Cardiac septum (tissue), 1 donor: ENCODE measurements at regions not wholly inside any gene's neighbourhood (a gene's known extent, or its start where the extent isn't known, plus 50 kb on each side); places are given as distances from the start of the nearest gene placed in this dataset.
"Not testable (repeated sequence)": the region's sequence is repeated elsewhere in the genome, so short reads cannot be mapped to it uniquely, and the experiment has no call there.

ENCODE experiments used
- DNase-seq: peaks from one replicate; pipeline ENCODE4 v3.0.0-alpha.2; 2020; ENCODE audit warnings: low spot score
- intact Hi-C: fragments of 100-400 bp; cut with DNase I; formaldehyde crosslinking; loops from one replicate; pipeline ENCODE4 v1.14.0; 2022
- donor health status: DM: no; HTN: no; CAD: no.

DNA sequence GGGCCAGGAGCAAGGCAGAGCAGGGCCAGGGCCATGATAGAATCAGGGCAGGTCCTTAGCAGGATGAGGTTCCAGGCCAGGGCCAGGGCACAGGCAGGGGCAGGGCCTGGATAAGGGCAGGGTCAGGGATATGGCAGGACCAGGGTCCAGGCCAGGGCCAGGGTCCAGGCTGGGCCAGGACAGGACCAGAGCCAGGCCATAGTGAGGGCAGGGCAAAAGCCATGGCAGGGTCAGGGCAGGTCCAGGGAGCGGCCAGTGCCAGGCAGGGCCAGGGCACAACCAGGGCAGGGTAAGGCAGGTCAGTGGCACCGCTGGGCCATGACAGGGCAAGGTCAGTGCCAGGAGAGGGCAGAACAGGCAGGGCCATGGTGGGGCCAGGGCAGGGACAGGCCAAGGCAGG lies 152.2 kb downstream of the LIPI start:
- DNase-seq, result no peak
- intact Hi-C loops, result no loop called here

DNA sequence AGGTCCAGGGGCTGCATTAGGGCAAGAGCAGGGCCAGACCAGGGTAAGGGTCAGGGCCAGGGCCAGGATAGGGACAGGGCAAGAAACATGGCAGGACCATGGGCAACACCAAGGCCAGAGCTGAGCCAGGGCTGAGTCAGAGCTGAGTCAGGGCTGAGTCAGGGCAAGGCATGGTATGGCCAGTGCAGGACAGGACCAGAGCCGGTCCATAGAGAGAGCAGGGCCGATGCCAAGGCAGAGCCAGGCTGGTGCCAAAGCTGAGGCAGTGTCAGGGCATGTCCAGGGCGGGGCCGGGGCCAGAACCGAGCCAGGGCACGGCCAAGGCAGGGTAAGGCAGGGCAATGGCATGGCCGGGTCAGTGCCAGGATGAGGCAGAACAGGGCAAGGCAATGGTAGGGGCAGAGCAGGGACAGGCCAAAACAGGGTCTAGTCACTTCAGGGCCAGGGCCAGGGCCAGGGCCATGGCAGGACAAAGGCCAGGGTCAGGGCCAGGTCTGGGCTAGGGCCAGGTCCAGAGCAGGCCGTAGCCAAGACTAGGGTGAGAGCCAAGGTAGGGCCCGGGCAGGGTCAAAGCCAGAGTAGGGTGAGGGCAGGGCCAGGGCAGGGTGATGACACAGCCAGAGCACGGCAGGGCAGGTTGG lies 152.8 kb downstream of the LIPI start:
- intact Hi-C loops, DNase-seq: not testable (repeated sequence)

DNA sequence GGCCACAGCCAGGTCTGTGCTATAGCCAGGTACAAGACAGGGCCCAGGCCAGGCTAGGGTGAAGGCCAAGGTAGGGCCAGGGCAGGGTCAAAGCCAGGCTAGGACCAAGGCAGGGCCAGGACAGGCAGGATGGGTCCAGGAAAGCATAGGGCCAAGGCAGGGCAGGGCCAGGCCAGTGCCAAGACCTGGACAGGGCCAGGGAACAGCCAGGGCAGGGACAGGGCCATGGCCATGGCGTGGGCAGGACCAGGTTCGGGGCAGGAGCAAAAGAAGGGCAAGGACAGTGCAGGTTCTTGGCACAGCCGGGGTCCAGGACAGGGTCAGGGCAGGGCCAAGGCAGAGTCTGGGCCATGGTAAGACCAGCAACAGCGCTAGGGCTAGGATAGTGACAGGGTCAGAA lies 153.4 kb downstream of the LIPI start:
- DNase-seq, result no peak
- intact Hi-C loops, result no loop called here

DNA sequence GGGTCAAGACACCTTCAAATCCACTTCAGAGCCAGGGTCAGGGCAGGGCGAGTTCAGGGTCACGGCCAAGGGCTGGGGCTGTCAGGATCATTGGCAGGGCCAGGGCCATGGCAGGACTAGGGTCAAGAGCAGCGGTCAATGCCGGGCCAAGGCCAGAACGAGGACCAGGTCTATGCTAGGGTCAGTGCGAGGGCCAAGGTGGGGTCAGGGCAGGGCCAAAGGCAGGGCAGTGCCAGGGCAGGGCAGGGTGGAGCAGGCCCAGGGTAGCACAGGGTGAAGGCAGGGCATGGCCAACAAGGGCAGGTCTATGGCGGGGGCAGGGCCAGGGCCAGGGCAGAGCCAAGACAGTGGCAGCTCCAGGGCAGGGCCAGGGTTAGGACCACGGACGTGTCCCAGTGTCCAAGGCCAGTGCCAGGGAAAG lies 154.0 kb downstream of the LIPI start:
- intact Hi-C loops, result no loop called here
- no peak for DNase-seq

DNA sequence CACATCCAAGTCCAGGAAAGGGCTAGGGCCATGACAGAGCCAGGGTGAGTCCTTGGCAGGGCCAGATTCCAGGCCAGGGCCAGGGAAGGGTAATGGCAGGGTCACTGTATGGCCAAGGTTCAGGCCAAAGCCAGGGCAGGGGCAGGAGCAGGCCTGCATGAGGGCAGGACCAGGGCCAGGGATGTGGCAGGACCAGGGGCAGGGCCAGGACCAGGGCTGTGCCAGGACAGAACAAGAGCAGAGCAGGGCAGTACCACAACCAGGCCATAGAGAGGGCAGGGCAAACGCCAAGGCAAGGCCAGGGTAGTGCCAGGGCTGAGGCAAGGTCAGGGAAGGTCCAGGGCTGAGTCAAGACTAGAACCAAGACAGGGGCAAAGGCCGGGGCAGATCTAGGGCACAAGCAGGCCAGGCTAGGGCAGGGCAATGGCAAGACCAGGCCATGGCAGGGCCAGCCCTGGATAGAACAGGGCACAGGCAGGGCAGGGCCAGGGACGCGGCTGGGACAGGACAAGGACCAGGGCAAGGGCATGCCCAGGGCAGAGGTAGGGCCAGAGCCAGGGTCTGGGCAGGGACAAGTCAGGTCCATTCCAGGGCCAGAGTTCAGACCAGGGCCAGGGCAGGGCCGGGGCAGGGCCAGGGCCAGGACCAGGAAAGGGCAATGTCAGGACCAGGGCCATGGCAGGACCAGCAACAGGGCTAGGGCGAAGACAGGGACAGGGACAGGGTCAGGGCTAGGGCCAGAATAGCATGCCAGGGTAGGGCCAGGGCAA lies 154.8 kb downstream of the LIPI start:
- DNase-seq, intact Hi-C loops: not testable (repeated sequence)

DNA sequence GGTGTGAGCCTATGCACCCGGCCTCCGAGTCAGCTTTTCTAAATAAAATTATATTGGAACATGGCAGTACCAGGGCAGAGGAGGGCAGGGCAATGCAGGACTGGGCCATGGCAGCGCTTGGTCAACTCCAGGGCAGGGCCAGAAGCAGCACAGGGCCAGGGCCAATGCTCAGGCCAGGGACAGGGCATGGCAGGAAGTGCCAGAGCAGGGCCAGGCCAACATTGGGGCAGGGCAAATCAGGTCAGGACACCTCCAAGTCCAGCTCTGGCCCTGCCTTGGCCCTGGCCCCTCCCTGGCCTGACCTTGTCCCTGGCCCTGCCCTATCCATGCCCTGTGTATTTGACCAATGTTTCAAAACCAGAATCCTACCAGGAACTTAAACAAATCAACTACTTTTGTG lies 156.1 kb downstream of the LIPI start:
- intact Hi-C loops, result no loop called here
- no peak for DNase-seq

DNA sequence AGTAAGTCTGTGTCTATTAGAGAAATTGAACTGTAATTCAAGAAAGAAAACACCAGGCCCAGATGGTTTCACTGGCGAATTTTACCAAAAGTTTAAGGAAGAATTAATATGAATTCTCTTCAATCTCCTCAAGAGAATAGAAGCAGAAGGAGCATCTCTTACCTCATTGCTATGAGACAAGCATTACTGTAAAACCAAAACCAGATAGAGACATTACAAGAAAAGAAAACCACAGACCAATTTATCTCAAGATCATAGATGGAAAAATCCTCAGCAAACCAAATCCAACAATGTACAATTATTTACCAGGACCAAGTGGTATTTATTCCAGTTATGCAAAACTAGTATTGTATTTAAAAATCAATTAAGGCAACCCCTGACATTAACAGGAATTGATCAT lies 160.6 kb downstream of the LIPI start:
- DNase-seq, result no peak
- intact Hi-C loops, result no loop called here

DNA sequence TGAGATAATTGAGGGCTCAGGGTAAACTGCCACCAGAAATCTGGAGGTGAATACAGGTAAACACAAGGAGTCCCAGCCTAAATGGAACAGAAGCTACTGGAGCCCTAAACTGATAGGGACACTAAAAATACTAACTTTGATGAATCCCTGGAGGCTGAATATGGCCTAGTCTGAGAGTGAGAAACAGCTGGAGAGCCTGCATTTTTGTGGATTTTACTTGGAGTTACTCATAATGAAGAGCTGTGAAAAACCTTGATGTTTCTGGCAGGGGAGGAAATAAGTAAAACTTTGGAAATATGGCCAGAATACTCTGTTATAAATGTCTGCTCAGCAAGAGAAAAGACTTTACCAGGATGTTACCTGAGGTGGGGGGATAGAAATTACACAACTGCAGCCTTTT lies 164.4 kb downstream of the LIPI start:
- DNase-seq, result no peak
- intact Hi-C loops, result no loop called here

DNA sequence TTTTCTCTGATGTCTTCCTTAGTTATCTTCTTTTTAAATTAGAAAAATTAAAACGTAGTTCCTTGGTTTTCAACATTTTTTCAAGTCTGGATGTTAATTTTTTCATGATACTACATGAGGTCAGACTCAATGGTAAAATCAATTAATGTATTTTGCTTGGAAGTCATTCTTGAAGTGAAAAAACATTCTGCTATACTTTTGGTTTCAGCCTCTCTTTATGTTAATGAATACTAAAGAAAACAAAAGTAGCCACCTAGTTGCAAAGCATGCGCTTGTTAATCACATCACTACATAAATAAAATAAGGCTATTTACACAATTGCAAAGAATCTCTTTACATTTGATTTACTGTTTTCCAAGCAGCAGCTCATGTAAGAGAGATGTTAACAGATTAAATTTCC lies 170.4 kb downstream of the LIPI start:
- intact Hi-C loops, result no loop called here
- DNase-seq, result no peak

DNA sequence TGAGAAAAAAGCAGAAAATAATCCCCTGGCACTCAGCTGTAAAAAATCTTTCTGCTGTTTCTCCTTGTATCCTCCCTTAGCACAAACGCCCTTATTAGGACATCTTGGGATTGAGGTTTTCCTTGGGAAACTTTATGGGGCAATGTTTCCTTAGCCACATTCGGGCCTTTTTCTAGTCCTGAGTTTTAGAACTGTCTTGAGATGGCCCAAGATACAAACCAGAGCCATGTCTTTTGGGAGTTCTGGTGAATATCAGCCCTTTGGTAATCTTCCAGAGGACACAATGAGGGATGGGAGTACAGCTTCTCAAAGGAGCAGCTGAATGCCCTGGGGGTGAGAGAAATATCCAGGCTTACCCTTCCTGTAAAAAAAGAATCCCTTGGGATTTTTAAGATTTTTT lies 182.1 kb downstream of the LIPI start:
- DNase-seq, intact Hi-C loops: not testable (repeated sequence)

DNA sequence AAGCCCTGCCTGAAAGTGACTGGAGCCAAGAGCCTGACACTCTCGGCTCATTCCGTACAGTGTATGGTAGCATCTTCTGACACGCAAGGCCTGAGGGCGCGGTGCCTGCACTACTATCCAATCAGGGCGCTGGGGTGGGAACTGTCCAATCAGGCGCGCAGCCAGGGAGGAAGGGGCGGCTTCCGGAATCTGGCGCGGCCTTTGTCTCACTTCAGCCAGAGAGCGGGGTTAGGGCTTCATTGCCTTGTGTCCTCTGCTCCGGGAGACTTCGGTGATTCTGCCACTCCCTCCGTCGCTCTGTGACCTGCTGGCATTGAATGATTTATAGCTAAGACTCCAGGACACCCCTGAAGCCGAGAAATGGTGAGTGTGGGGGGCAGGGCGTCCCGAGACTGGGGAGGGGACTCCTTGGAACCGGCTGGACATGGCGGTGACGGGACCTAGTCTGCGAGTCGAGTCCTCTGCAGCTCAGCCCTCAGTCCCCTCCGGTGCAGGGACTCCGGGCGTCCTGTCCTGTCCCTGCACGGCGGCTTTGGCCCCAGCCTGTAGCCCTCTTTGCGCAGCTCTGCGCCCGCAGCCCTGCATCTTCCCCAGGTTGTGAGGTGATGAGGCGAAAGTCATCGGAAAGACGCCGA lies 183.4 kb downstream of the LIPI start:
- peak; percentile 92 for DNase-seq
- intact Hi-C loops, result not testable (repeated sequence)

DNA sequence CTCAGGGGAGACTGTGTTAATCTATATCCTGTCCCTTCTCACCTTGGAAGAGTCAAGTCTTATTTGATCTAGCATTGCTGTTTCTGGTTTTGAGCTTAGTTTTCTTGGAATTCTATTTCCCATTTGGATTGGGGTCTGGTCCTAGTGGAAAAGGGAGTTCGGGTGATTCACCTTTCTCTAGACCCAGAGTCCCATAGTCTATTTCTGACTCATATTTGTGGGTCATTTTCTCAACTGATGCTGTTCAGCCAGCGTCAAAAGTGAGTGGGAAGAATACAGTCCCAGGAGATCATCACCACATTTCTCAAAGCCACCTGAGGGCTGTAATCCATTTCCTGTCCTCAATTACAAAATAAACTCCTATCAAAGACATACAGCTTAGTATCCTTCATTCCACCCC lies 190.6 kb downstream of the LIPI start:
- DNase-seq, intact Hi-C loops: not testable (repeated sequence)

DNA sequence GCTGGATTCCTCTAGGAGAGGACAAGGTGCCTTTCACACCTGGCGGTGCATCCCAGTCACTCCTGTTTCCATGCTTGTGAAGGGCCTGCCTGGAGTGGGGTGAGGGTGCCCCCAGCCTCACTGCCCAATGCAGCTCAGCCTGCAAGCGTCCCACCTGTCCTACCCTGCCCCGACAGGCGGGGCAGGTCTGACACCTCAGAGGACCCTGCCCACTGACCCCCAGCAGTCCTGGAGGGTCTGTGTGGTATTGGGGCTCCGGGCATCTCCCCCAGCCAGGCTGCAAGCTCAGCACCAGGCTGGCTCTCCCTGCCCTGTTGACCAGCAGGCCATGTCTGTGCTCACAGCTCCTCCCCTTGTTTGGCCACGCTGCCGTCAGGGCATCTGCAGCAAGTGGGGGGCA lies 194.9 kb downstream of the LIPI start:
- intact Hi-C loops, DNase-seq: not testable (repeated sequence)

DNA sequence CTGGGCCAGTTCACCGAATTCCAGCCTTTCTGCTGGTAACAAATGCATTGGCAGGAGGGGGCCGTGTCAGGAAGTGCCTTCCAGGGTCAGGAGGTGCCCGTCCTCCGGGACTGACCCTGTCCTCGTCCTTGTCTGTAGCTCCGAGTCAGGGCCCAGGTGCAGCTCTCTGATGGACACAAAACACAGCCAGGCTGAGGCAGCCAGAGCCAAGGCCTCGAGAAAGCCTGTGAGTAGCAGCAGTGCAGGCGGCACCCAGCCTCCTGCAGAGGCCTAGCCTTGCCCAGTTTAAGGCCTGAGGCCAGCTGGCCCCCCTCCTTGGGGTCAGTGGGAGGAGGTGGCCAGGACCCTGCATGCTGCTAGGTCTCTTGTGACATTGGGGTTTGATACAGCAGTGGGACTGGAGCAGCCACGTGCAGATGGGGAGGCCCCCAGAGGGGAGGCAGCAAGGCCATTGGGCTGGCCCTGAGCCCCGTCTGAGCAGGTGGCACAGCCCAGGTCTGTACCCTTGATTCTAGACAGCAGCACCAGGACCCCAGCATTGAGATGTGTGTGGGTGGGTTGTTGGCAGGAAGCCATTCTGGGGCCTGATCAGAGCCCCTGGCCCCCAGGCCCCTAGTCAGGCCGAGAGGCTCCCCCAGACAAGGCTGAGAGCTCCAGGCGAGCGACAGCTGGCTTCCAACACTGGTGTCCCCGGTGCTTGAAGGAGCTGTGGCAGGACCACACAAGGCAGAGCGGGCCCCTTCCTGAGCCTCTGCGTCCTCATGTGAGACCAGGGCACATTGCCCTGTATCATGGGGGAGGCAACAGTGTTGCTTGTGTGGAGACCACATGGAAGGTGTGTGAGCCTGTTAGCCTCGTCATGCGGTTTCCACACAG lies 196.9 kb downstream of the LIPI start:
- DNase-seq, result not testable (repeated sequence)

DNA sequence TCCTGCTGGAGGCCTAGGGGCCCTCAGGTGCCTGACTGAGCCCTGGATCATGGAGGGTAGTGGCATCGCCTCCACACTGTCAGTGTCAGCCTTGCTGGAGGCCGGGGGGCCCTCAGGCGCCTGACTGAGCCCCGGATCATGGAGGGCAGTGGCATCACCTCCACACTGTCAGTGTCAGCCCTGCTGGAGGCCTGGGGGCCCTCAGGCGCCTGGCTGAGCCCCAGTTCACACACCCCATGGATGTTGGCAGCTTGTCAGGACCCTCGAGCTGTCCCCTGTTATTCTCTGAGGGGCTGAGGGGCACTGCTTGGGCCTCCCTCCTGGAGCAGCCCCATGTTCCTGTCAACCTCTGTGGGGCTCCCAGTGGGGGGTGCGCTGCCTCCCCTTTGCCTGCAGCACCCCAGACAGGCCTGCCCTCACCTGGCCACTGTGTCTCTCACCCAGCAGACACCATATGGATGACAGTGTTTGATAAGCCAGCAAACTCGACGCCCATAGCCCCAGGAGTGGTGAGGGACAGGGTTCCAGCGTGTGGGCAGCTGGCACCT lies 197.6 kb downstream of the LIPI start:
- intact Hi-C loops, result no loop called here
- DNase-seq, result no peak

More for the DNA sequence above, 196.9 kb downstream of the LIPI start:
- intact Hi-C loops, result not testable (repeated sequence)

DNA sequence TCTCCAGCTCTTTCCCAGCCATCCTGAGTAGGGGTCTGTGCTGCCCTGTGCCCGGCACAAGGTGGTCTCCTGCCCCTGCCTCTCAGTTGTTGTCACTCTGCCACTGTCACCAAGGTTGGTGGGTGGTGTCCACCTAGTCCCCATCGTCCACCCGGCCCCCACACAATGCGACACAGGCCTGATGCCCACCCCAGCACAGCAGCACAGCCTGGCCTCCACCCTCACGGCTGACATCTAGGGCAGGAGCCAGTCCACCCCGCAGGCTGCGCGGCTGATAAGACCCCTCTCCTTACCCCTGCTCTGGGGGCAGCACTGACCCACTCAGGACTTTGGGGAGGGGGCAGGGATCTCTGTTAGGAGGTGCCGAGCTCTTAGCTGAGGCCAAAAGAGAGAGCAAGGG lies 198.3 kb downstream of the LIPI start:
- intact Hi-C loops, result no loop called here
- DNase-seq, result no peak

DNA sequence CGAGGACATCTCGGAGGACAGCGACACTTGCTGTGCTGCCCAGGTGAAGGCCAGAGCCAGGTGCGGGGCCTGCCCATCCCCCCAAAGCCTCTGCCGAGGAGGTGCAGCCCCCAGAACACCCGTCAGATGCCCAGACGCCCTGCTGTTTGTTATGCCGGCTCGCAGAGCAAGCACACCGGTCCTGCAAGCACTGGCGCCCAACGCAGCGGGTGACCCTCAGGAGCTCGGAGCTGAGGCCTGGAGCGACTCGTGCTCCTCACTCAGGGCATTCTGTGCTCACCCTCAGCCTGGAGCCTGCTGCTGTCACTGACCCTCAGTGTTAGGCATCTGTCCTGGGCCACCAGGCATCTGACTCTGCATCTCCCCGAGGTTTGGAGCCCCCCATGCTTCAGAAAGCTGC lies 199.0 kb downstream of the LIPI start:
- DNase-seq, intact Hi-C loops: not testable (repeated sequence)

DNA sequence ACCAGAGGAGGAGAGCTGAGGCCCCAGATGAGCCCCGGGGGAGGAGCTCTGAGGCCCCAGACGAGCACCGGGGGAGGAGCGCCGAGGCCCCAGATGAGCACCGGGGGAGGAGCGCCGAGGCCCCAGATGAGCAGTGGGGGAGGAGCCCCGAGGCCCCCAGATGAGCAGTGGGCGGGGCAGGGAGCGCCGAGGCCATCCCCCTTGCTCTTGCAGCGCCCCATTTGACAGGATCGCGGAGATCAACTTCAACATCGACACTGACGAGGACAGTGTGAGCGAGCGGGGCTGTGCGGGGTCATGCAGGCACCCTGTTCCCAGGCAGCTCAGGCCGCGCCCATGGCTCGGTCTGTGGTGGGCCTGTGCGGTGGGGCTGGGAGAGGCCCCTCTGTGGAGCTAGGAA lies 199.6 kb downstream of the LIPI start:
- intact Hi-C loops, DNase-seq: not testable (repeated sequence)

DNA sequence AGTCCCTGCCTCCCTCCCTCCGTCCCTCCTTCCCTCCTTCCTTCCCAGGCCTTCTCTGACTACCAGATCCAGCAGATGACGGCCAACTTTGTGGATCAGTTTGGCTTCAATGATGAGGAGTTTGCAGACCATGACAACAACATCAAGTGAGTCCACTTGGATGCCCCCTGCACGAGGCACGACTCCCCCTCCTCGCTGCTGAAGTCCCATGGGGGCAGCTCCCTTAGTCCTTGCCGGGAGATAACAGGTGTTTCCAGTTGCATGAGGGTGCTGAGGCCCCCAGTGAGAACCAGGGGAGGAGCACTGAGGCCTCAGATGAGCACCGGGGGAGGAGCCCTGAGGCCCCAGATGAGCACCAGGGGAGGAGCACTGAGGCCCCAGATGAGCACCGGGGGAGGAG lies 200.0 kb downstream of the LIPI start:
- intact Hi-C loops, result no loop called here
- DNase-seq, result no peak

DNA sequence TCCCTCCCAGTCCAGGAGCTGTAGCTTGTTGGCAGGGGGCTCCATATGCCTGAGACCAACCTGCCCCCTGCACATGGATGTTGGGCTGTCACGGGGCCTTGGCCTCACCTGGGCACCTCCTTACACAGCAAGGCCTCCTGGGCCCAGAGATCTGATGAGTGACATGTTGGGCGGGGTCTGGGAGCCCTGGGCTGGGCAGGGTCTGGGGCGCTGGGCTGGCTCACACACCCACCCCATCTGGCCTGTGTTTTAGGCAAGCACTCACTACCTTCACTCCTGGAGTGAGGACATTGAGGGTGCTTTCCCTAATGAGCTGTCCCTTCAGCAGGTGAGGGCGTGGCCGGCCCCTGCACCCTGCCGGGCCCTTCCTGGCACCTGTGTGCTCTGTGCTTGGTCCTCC lies 200.8 kb downstream of the LIPI start:
- DNase-seq, intact Hi-C loops: not testable (repeated sequence)
